Retina (tissue), 1 donor: ENCODE measurements at regions not wholly inside any gene's neighbourhood (a gene's known extent, or its start where the extent isn't known, plus 50 kb on each side); places are given as distances from the start of the nearest gene placed in this dataset.

ENCODE experiments used
- DNase-seq: peaks from one replicate; pipeline ENCODE4 v3.0.0-alpha.2; 2016

GRCh38 chr11:13225038-13226001 lies 52.3 kb upstream of the BMAL1 start:
- DNase-seq: peak; percentile 15

- DNase-seq: no peak
These were observed 49.8 kb upstream of the BMAL1 start for GRCh38 chr11:13227676-13228255.
